Prostate gland (tissue), 2 donors: ENCODE measurements at regions not wholly inside any gene's neighbourhood (a gene's known extent, or its start where the extent isn't known, plus 50 kb on each side); places are given as distances from the start of the nearest gene placed in this dataset.

Source experiments
- DNase-seq: peaks from one replicate; pipeline ENCODE4 v3.0.0-alpha.2; 2019; ENCODE audit warnings: low spot score
- H3K27ac ChIP-seq, 2 donors: fragments of 200-600 bp; sonication (generic); 2 replicates each; pipeline ENCODE4 v1.5.1; 2017 to 2019
- H3K27me3 ChIP-seq: fragments of 200-600 bp; sonication (generic); replicated peaks from 2 replicates; pipeline ENCODE4 v1.5.1; 2019; ENCODE audit not compliant: insufficient read depth
- H3K36me3 ChIP-seq, 2 donors: fragments of 200-600 bp; sonication (generic); 1 replicate in 1 of 2; 2 replicates in 1 of 2; pipeline versions ENCODE4 v1.5.1 to v1.8.1; 2017 to 2019
- H3K4me1 ChIP-seq: fragments of 200-600 bp; sonication (generic); replicated peaks from 2 replicates; pipeline ENCODE4 v1.5.1; 2019
- H3K4me3 ChIP-seq, 2 donors: fragments of 200-600 bp; sonication (generic); 2 replicates each; pipeline ENCODE4 v1.5.1; 2017 to 2019
- H3K9me3 ChIP-seq: fragments of 200-600 bp; sonication (generic); 2 replicates; pipeline ENCODE4 v1.5.1; 2017
- CTCF ChIP-seq, 4 experiments: fragments of 200-600 bp in 2 of 4; fragments of 450-650 bp in 2 of 4; sonication (generic) in 2 of 4; IDR thresholded peaks; 1 replicate in 3 of 4; 2 replicates in 1 of 4; pipeline ENCODE4 v1.5.1; 2016 to 2019; ENCODE audit warnings: antibody characterized with exemption in 4 of 4, mild to moderate bottlenecking in 2 of 4, moderate library complexity in 2 of 4
- POLR2A ChIP-seq: fragments of 450-650 bp; IDR thresholded peaks from one replicate; pipeline ENCODE4 v1.6.1; 2016; ENCODE audit warnings: antibody characterized with exemption, mild to moderate bottlenecking
- POLR2AphosphoS5 ChIP-seq: sonication (generic); formaldehyde crosslinking; IDR thresholded peaks from one replicate; pipeline ENCODE4 v1.6.1; 2017; ENCODE audit warnings: antibody characterized with exemption
- WGBS: methylation state at CpG from one replicate; pipeline ENCODE4 v1.1.5; 2018; 5-methylcytosine and 5-hydroxymethylcytosine counted together
- intact Hi-C: fragments of 100-400 bp; cut with DNase I; formaldehyde crosslinking; loops from one replicate; pipeline ENCODE4 v1.14.2; 2022

DNA sequence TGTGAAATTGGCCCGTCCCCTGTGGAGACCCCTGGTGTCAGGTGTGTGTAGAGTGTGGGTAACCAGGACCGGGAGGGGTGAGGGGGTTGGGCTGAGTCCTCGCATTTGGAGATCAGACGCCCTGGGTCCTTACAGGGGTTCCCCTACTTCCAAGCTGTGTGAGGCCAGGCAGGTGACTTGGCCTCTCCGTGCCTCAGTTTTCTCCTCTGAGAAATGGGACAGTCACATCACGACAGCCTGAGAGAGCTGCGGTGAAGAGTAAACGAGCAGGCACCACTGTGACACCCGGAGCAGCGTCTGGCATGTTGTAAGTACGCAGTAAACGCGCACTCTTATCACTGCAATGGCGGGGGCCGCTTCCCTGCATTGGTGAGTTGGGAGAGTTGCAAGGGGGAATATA lies 152.5 kb upstream of the CIBAR2 start:
- TF ChIP-seq POLR2AphosphoS5 (no peak), CTCF (IDR thresholded peaks at IDR 0.05) (no peak), POLR2A (no peak)
- no peak overlapping the region for H3K27ac ChIP-seq
- DNase-seq: no peak
- 93% methylated on average over 15 of the region's 15 CpGs for WGBS
- no peaks in the 10 kb centered on the region for H3K9me3 ChIP-seq
- H3K36me3 ChIP-seq: no peaks in the 10 kb centered on the region
- no peaks in the 10 kb centered on the region for H3K27me3 ChIP-seq
- intact Hi-C loops: no loop called here
- H3K4me1 ChIP-seq: no peaks in the 10 kb centered on the region
- H3K4me3 ChIP-seq: no peak overlapping the region

DNA sequence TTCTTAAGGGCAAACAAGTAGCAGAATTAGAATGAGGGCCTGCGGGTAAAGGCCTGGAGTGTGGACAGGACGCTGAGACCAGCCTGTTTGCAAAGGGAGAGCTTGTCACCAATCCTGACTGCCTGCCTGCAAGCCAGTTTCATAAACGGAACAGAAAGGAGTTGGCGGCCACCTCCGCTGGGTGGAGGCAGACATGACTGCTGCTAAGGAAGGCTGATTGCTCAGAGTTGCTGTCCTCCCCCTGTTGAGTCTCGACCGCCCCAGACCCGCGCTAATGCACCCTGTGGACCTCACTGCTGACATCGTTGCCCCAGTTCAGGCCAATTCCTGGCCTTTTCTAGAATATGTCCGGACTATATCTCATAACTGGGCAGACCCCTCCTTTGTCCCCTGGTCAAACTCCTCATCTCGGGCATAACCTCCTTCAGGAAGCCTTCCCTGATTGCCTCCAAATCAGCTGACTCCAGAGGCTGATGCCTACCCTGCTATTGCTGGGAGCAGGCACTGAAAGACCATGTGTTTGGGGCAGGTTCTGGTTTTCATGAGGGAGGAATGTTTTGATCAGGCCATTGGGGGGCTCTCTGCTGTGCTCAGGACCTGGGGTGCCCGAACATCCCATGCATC lies 153.0 kb upstream of the CIBAR2 start:
- WGBS: 90% methylated on average over 13 of the region's 13 CpGs
- Histone ChIP-seq H3K27ac (no peak overlapping the region), H3K9me3 (no peaks in the 10 kb centered on the region), H3K27me3 (no peaks in the 10 kb centered on the region), H3K36me3 (no peaks in the 10 kb centered on the region), H3K4me3 (no peak overlapping the region), H3K4me1 (no peaks in the 10 kb centered on the region)
- intact Hi-C loops: no loop called here
- no peak for TF ChIP-seq POLR2A
- TF ChIP-seq CTCF (IDR thresholded peaks at IDR 0.05): no peak
- TF ChIP-seq POLR2AphosphoS5: no peak
- no peak for DNase-seq

- intact Hi-C loops: no loop called here
- TF ChIP-seq CTCF (IDR thresholded peaks at IDR 0.05) (no peak), POLR2A (no peak), POLR2AphosphoS5 (no peak)
Measured at GRCh38 chr16:85265810-85266209, 153.5 kb upstream of the CIBAR2 start.

GRCh38 chr16:85266857-85267256 lies 154.6 kb upstream of the CIBAR2 start:
- Histone ChIP-seq H3K27me3 (no peaks in the 10 kb centered on the region), H3K27ac (no peak overlapping the region), H3K4me3 (no peak overlapping the region), H3K9me3 (no peaks in the 10 kb centered on the region), H3K4me1 (no peaks in the 10 kb centered on the region), H3K36me3 (no peaks in the 10 kb centered on the region)
- WGBS: 84% methylated on average over 18 of the region's 18 CpGs
- intact Hi-C loops: no loop called here
- TF ChIP-seq CTCF (IDR thresholded peaks at IDR 0.05): no peak
- no peak for TF ChIP-seq POLR2AphosphoS5
- DNase-seq: no peak

More at GRCh38 chr16:85265810-85266209, 153.5 kb upstream of the CIBAR2 start:
- no peak for DNase-seq
- no peaks in the 10 kb centered on the region for H3K36me3 ChIP-seq
- no peak overlapping the region for H3K4me3 ChIP-seq
- 88% methylated on average over 11 of the region's 11 CpGs for WGBS
- H3K27ac ChIP-seq: no peak overlapping the region
- H3K27me3 ChIP-seq: no peaks in the 10 kb centered on the region
- H3K9me3 ChIP-seq: no peaks in the 10 kb centered on the region
- no peaks in the 10 kb centered on the region for H3K4me1 ChIP-seq

DNA sequence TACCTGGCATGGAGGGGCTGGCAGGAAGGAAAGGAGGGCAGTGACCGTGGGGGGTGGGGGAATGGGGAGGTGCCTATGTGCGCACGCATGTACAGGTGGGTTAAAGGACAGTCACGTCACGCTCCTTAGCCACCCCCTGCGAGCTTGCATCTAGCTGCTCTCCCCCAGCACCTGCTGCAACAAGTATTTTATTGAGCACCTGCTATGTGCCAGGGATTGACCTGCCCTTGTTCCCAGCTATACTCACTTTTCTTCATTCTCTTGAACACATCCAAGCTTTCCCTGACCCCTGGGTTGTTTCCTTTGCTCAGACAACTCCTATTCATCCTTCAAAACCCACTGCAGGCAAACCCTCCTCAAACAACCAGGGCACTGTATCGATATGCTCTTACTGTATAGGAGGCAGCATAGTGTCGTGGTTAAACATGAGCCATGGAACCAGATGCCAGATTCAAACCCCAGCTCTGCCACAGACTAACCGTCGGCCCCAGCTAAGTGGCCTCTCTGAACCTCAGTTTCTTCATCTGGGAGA lies 155.2 kb upstream of the CIBAR2 start:
- TF ChIP-seq POLR2A (no peak), CTCF (IDR thresholded peaks at IDR 0.05) (no peak)
- Histone ChIP-seq H3K9me3 (no peaks in the 10 kb centered on the region), H3K27ac (no peak overlapping the region), H3K4me1 (no peaks in the 10 kb centered on the region), H3K36me3 (no peaks in the 10 kb centered on the region), H3K4me3 (no peak overlapping the region), H3K27me3 (no peaks in the 10 kb centered on the region)
- no peak for DNase-seq
- intact Hi-C loops: no loop called here
- WGBS: 97% methylated on average over 10 of the region's 10 CpGs
